Breast epithelium (tissue), 3 donors: ENCODE measurements at regions not wholly inside any gene's neighbourhood (a gene's known extent, or its start where the extent isn't known, plus 50 kb on each side); places are given as distances from the start of the nearest gene placed in this dataset.

ENCODE experiments used
- POLR2AphosphoS5 ChIP-seq, 3 donors: sonication (generic); formaldehyde crosslinking; IDR thresholded peaks; one replicate each; pipeline ENCODE4 v1.6.1; 2017; ENCODE audit warnings: antibody characterized with exemption in 3 of 3
- TF ChIP-seq, protein P1 (sequence below), 3 donors: fragments of 450-650 bp; IDR thresholded peaks; one replicate each; pipeline ENCODE4 v1.5.1; 2016 to 2017; ENCODE audit warnings: antibody characterized with exemption in 3 of 3, mild to moderate bottlenecking in 3 of 3, moderate library complexity in 3 of 3

DNA sequence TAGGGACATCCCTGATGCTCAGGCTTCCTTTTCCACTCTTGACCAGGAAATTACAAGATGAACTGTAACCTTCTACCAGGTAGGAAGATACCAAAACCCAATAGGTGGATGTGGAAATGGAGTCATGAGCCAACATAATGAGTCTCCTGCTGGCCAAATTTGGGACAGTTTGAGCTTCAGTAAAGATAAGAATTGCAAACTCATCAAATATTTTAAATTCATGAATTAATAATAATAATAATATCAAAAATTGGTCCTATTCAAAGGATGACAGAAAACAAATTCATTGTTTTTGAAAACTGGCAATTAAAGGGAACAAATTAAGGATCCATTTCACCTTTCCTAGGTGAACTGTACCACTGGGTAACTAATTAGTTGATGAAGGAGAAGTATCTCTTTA is 309.7 kb downstream of the NEK10 start:
- TF ChIP-seq, protein P1, sequence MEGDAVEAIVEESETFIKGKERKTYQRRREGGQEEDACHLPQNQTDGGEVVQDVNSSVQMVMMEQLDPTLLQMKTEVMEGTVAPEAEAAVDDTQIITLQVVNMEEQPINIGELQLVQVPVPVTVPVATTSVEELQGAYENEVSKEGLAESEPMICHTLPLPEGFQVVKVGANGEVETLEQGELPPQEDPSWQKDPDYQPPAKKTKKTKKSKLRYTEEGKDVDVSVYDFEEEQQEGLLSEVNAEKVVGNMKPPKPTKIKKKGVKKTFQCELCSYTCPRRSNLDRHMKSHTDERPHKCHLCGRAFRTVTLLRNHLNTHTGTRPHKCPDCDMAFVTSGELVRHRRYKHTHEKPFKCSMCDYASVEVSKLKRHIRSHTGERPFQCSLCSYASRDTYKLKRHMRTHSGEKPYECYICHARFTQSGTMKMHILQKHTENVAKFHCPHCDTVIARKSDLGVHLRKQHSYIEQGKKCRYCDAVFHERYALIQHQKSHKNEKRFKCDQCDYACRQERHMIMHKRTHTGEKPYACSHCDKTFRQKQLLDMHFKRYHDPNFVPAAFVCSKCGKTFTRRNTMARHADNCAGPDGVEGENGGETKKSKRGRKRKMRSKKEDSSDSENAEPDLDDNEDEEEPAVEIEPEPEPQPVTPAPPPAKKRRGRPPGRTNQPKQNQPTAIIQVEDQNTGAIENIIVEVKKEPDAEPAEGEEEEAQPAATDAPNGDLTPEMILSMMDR (IDR thresholded peaks at IDR 0.05), result no peak
- no peak for TF ChIP-seq POLR2AphosphoS5 (IDR thresholded peaks at IDR 0.05)
